HUDEP-2 (cell line): ENCODE measurements at regions not wholly inside any gene's neighbourhood (a gene's known extent, or its start where the extent isn't known, plus 50 kb on each side); places are given as distances from the start of the nearest gene placed in this dataset.

Experiments used
- DNase-seq, 76 experiments: peaks; one replicate each; lab custom pipeline; 2025; ENCODE audit not compliant: unreplicated experiment in 76 of 76; lab: John Stamatoyannopoulos, UW

DNA sequence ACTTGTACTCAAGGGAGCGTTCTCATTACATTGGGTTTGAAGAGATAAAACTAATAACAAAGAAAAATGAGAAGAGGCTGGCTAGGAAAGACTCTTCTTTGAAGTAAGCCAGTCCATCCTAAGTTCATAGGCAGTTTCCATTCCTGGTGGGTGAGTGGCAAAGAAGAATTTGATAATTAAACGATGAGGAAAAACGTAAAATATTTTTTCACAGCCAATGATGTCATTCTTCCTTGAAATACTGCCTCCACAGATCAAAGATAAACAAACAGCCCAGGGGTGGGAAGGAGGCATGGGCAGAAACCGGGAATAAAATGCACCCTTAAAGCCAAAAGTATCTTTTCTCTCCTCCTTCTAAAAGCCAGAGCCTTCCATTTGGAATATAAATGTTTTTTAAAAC, 346.6 kb downstream of the PMP22 start:
- no peak for DNase-seq

DNA sequence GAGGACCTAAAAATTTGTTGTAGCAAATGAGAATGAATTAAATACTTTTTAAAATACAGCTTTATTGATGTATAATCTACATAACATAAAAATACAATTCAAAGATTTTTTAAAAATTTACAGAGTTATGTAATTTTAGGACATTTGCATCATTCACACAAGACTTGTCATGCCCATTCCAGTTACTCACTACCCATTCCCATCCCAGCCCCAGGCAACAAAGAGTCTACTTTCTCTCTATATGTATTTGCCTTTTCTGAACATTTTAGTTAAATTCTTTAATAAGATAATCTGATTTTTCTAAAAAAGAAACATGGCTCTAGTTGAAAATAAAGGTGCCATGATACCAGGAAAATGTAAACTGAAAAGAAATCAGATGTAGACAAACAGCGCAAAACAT, 354.2 kb downstream of the PMP22 start:
- no peak for DNase-seq

DNA sequence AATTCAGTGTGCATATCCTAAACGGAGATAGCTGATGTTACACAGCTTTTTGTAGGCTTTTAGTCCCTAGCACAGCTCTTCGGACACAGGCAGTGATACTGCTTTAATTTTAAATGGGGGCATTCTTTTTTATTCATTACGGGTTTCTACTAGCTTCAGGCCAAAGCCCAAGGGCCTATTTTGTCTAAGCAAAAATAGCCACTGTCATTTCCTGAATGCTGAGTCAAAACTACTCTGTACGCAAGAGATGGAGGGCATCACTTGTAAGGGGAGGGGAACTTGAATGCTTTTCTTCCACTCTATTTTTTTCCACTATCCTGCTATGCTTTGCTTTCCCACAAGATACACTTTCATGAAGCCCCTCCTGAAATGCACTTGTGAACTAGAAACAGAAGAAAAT, 360.7 kb downstream of the PMP22 start:
- DNase-seq, result no peak

DNA sequence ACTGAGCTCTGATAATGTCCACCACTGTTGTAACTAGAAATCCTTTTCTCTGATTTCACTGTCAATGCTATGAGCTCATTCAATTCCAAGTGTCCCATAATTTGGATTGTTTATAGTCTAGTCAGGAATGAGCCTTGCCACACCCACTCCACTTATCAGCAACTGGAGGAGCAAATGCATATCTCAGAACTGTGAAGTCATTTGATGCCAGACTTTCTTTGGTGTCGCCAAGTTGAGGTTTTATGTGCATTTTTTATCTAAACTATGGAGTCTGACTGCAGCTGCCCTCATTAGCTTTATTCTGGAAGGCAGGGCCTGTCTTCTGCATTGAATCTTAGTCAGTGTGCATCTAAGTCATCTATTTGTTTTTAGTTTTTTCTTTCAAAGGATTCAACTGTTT, 361.3 kb downstream of the PMP22 start:
- DNase-seq, result no peak

DNA sequence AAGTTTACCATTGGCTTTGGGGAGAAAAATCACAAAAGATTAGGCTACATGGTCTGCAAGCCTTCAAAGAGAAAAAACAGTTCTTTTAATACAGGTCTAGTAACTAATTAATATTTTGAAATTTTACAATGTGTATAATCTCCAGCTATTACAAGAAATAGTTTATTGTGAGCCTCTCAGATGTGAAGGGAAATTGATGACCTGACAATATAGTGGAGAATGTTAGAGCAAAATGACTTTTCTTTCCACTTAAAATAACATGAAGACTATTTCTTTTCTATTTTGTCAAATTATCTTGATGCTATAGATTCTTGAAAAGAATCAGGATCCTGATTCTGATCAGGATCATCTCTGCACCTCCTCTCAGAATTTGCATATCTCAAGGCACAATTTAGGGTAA, 362.3 kb downstream of the PMP22 start:
- no peak for DNase-seq

DNA sequence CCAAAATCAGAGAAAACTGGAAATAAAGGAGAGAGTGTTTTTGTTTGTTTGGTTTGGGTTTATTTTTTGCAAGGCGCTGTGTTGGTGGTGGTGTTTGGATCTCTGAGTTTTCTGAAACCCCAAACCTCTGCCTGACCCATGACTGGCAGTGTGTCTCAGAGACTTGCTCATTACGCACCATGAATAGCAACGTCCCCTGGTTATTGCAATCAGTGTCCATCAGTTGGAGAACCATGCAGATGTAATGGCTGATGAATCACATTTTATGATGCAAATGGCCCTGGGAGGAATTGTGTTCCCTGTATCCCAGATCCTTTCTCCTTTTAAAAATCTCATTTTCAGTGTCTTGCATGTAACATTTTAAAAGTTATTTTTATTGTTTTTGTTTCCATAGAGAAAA, 362.8 kb downstream of the PMP22 start:
- DNase-seq, result no peak

DNA sequence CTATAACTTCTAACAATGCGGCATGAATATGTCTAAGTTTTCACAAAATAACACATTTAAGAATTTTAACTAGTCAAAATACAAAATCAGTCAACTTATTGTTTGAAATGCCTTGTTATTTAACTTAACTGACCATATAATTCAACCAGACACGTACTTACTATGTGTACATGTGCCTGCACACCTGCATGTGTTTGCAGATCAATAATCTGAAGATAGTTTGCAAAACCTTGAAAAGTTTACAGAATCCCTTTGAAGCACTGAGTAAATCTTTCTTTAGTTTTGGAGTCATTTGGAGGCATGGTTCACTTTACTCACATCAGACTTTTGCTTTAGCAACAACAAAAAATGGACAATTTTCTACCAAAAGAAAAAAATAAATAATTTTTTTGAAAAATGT, 363.8 kb downstream of the PMP22 start:
- no peak for DNase-seq

DNA sequence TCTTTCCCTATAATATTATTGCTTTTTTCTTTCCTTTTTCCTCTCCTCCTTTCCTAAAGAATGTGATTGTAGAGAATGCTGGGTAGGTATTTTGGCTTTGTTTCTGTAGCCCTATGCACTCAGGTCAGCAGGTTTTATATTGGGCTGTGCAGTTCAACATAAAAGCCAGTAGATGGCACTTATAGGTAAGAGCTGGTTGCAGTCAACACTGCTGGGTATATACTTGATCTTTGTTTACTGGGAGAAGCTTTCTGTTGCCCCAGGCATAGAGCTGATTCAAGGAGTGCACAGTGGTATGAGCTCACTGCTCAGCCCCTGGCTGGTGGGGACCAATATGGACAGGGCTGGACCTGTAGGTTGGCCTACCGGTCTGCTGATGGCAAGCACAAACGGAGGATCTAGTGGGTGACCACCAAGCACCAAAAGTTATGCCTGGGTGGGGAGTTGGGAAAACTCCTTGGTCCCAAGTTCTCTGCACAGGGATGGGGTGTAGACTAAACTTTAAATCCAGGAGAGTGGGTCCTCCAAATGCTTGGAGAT, 378.9 kb downstream of the PMP22 start:
- peak in 1 of 76 experiments; percentile 0 for DNase-seq

DNA sequence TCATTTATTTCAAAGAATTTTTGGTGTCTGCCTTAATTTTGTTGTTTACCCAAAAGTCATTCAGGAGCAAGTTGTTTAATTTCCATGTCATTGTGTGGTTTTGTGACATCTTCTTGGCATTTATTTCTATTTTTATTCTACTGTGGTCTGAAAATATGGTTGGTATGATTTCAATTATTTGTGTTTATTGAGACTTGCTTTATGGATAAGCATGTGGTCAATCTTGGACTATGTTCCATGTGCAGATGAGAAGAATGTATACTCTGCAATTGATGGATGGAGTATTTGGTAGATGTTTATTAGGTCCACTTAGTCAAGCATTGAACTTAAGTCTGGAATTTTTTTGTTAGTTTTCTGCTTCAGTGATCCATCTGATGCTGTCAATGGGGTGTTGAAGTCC, 383.0 kb downstream of the PMP22 start:
- no peak for DNase-seq

DNA sequence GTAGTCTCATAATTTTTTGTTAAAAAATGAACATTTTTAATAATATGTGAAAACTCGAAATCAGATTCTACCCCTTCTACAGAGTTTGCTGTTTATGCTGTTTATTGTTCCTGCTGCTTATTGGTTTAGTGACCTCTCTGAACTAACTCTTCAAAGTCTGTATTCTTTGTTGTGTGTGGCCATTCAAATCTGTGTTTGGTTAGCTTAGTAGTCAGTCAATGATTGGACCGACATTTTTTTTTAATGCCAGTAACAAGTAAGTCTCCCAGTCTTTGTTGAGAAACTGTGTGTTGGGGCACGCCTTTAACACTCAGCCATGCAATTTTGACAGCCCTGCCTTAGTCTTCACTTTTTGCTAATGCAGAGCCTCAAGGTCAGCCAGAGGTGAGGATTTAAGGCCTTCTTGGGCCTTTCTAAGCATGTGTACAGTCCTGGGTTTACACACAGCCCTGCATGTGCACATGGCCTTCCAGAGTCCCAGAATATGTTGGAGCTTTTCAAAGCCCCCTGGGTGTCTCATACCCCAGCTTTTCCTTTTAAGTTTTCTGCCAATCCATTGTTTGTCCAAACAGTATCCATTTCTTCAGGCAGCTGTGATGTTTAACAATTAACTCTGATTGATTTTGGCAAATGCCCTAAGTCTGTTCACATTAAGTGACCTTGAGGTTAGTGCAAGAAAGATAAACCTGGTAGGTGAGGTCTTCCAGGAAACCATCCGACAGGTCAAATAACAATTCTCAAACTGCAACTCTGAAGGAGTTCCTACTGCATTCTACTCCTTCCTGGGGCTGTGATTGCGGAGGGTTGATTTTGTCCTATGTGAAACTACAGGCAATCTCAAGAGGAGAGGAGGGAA, 389.3 kb downstream of the PMP22 start:
- DNase-seq, result no peak

DNA sequence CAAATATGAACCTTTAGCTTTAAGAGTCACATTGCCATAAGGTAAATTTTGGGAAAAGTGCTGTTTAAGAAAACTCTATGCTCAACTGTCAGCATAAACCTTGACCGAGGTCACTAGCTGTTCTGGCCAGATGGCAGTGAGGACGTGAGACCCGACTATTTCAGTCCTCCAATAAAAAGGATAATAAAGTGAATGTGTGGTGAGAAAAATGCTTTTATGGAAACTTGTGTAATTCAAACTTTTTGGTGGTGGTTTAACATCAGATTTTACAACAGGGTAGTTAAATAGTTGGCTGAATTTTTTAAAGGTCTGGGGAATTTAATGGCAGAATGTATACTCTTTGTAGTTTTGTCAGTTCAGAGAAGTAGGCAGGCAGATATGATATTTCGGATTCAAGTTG, 391.1 kb downstream of the PMP22 start:
- DNase-seq, result no peak

DNA sequence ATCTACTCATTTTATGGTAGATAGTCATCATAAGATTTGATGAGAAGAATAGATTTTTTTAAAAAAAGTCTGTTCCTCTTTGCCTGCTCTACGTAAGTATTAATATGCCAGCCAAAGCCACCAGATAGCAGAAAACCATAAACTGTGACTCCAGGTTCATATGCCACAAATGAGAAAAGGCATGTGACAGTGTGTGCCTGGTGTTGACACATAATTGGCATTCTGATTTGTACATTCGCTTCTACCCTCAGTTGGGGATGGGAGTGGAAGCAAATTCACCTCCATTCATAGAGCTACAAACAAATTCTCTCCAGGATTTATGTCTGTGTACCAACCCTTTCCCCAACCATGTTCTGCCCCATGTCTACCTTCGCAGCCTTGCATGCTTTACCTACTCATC, 391.6 kb downstream of the PMP22 start:
- DNase-seq, result no peak

DNA sequence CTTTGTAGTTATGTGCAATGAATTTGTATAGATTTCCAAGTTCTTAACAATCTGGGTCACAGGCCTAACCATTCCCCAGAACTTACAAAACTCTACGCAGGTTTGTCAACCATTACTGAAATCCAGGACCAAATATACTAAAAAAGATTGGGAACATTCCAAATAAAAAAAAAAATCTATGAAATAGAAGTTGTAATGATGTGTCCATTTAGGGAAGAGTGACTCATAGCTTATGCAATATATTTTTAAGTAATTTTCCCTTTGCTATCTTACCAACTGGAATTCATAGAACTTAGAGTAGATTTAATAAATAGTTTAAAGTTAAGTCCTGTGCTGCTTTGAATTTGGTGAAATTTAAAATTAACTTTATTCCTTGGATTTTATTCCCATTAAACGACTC, 393.2 kb downstream of the PMP22 start:
- DNase-seq, result no peak

DNA sequence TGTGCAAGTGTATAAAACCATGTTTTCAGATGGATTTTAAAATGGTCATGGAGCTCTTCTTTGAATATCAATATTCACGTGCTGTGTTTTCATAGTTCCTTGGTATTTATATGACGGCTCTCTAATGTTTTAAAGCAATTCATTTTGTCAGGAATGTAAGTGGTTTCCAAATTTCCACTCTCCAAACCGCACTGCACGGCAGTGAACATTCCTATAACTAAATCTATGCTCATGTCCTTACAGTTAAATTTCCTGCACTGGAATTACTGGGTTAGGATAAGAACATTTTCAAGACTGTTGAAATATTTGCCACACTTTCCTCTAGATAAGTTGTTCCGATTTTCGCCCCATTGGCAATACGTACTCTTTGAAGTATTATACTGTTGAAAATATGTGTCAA, 398.9 kb downstream of the PMP22 start:
- DNase-seq, result no peak

DNA sequence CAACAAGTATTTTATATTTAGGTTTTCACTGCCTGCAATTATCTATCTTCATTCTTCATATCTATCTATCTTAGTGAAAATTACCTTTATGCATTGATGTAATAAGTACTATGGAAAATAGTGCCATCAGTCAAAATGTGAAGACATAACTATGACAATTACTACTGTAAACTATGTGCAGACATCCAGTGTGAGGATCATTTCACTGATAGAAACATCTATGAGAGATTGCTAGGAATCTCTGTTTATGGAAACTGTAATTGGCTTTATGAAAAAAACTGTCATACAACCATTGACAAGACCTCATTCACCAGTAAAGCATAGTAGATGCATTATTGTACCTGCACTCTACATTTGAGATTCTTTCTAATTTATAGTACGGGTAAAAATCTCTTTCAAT, 401.0 kb downstream of the PMP22 start:
- DNase-seq, result no peak

DNA sequence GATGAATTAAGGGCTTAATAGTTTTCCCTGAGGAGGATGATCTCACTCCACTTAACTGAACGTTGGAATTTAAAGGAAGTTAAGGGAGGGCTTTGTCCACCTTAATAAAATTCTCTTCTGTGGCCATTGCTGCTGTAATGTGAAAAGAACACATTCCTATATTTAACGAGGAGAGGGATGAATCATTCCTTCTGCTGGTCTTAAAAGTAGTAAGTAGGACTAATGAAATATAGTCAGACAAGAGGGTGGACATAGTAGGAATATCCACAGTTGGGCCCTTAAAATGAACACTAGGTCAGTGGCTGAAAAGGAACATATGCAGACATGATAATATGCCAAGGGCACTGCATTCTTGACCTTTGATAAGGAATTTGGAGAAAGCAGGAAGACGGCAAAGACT, 405.6 kb downstream of the PMP22 start:
- DNase-seq, result no peak

DNA sequence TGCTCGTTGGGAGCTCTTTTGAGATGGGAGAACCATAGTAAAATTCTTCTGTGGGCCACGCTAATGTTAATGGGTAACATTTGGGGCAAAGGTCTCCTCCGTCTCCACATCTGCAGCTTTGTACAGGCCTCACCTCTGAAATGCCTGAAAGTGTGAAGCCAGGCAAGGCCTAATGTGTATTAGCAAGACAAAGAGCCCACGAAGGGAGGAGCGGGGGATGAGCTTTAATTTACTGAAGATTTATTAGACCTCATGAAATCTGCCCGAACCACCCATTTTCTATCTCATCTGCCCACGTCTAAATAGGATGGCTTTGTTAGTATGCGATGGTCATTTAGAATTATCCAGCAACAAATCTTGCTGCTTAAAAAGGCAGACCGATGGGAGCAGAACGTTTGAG, 408.9 kb downstream of the PMP22 start:
- DNase-seq, result no peak

DNA sequence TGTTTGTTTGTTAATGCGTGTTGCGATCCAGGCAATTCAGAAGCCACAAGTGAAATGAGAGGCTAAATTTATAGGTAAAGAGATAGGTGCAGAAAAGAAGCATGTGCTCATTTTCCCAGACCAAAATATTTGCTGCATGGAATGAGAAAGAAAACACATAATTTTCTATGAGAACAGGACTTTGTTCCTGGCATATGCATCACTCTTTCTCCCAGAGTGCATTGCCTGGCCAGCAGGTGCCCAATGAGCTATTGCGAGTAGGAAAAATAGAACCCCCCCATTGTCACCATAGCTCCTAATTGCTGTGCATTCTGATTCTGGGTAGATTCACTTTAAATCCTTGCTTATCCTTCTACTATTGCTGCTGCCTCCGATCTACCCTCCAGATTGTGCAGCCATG, 410.4 kb downstream of the PMP22 start:
- no peak for DNase-seq

DNA sequence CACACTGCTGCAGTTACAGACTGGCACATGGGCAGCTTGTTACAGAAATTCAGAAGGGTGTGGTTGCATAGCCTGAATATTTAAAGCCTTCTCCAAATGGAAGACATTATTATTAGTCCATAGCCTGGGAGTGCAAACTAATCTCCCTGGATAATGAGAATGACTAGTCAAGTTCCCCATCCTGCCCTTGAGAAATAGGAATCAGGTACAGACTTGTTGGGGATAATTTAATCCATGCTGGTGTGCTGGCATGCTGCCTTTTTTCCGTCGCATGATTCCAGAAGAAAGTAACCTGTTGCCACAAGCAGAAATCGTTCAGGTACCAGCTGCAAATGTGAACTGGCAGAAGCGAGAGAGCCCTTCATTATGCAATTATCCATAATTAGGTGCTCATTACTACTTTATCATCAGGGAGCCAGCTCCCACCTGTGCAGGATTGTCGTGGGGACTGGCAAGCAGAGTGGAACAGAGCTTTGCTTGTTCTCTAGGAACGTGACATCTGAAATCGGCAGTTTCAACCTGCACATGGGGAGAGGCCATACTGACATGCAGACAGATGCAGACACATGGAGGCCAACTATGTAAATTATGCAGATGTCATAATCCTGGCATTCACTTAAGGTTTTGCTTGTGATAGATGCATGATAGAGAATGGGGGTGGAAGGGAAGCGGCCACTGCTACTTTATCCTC, 419.4 kb downstream of the PMP22 start:
- DNase-seq, result no peak

DNA sequence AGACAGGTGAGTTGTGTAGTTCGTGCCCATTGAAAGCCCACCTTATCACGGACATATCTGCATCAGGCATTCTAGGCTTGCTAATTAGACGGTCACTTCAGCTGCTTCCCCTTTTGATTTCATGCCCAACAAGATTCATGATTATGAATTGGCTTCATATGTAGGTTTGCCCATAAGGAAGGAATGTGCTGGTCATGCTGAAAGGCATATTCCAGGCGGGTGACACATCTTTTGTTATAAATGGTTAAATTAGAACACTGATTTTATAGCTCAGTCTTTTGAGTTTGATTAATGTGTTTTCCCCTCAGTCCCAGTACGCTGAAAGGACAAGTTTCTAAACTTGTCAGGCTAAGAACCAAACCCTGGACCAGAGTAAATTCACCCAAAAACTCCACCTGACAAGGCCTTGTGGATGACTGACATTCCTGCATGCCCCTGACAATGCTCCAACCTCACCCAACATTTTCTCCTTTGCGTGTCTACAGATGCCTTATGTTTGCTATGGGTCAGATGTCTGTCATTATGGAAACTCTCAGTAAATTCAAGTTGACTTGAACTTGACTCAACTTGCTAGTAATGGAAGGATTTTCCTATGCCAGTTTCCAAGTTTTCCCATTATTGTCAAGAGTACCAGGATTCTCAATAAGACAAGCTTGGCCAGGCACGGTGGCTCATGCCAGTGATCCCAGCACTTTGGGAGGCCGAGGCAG, 421.9 kb downstream of the PMP22 start:
- no peak for DNase-seq

DNA sequence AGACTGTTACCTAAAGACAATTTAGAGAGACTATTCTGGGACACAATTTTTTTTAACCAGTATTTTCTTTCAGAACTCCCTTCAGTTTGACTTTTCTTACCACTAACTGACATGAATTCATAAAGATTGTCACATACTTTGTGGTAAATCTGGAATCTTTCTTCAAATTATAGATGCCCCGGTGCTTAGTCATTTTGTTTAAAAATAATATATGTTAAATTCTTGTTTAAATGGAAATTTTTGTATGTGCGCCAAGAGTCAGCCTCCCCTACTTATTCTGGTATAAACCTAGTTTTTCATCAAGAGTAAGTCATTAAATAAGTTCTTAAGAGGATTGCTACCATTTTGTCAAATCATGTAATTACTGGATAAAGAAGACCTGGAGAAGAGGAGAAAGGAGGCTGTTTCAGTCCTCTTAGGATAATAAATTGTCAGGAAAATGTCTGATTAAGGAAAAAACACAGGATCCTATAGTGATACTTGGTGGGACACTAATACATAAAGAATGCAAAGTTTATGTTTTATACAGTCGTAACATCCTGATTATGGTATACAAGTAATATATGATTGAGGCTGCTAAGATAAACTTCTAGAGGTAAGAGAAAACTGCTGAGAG, 424.4 kb downstream of the PMP22 start:
- DNase-seq, result no peak
